SU-DHL-6 (cell line): ENCODE measurements at regions not wholly inside any gene's neighbourhood (a gene's known extent, or its start where the extent isn't known, plus 50 kb on each side); places are given as distances from the start of the nearest gene placed in this dataset.

Experiments used
- H2AFZ ChIP-seq: fragments of 200-600 bp; sonication (generic); 2 replicates; pipeline ENCODE4 v1.6.1; 2014; ENCODE audit warnings: low read depth, mild to moderate bottlenecking, moderate library complexity, mixed read lengths, antibody characterized with exemption, low read length; ENCODE audit not compliant: severe bottlenecking
- H3F3A ChIP-seq: fragments of 200-600 bp; shearing (Covaris generic); 2 replicates; pipeline ENCODE4 v1.6.0; 2016; ENCODE audit warnings: antibody characterized with exemption, mild to moderate bottlenecking; ENCODE audit not compliant: insufficient read depth
- H3K27ac ChIP-seq: fragments of 200-600 bp; sonication (generic); 2 replicates; pipeline ENCODE4 v1.5.1; 2016; ENCODE audit warnings: low read depth, mild to moderate bottlenecking, low read length, moderate library complexity, mixed read lengths
- H3K27me3 ChIP-seq: fragments of 200-600 bp; sonication (generic), shearing (Covaris generic); 2 replicates; pipeline ENCODE4 v1.6.0; 2014; ENCODE audit warnings: mild to moderate bottlenecking, low read length
- H3K36me3 ChIP-seq: fragments of 200-600 bp; sonication (generic); 2 replicates; pipeline ENCODE4 v1.6.1; 2014; ENCODE audit warnings: mild to moderate bottlenecking, low read length, mixed read lengths
- H3K4me2 ChIP-seq: fragments of 300-600, 200-600 bp; shearing (Covaris generic), sonication (generic); 2 replicates; pipeline ENCODE4 v1.6.0; 2014; ENCODE audit warnings: low read length, low read depth, mild to moderate bottlenecking; ENCODE audit not compliant: poor library complexity, severe bottlenecking
- H3K4me3 ChIP-seq: fragments of 200-600 bp; sonication (generic); 2 replicates; pipeline ENCODE4 v1.5.1; 2014; ENCODE audit warnings: antibody characterized with exemption, low read length, mild to moderate bottlenecking, mixed read lengths; ENCODE audit not compliant: insufficient read depth, poor library complexity, severe bottlenecking
- H3K79me2 ChIP-seq: fragments of 200-600 bp; sonication (generic); 2 replicates; pipeline ENCODE4 v1.6.1; 2014; ENCODE audit warnings: mild to moderate bottlenecking, low read length, moderate library complexity; ENCODE audit not compliant: insufficient read depth
- H3K9ac ChIP-seq: fragments of 200-600 bp; sonication (generic); 2 replicates; pipeline ENCODE4 v1.7.0; 2014; ENCODE audit warnings: mild to moderate bottlenecking, low read length
- H3K9me2 ChIP-seq: fragments of 200-600 bp; sonication (generic); replicated peaks from 2 replicates; pipeline ENCODE4 v1.6.1; 2014; ENCODE audit warnings: low read length; ENCODE audit not compliant: insufficient read depth
- H3K9me3 ChIP-seq: fragments of 200-600 bp; sonication (generic); 2 replicates; pipeline ENCODE4 v1.6.1; 2014; ENCODE audit warnings: low read length, mixed read lengths; ENCODE audit not compliant: insufficient read depth
- H4K20me1 ChIP-seq: fragments of 200-600 bp; sonication (generic); 2 replicates; pipeline ENCODE4 v1.6.1; 2014; ENCODE audit warnings: low read depth, mild to moderate bottlenecking, antibody characterized with exemption, low read length, moderate library complexity, mixed read lengths
- EZH2phosphoT487 ChIP-seq: fragments of 200-600 bp; sonication (generic), shearing (Covaris generic); conservative IDR thresholded peaks from 2 replicates; pipeline ENCODE4 v1.6.1; 2018; ENCODE audit warnings: mild to moderate bottlenecking, antibody characterized with exemption, low read length, moderate library complexity, mixed read lengths
- TF ChIP-seq, protein P1 (sequence below): fragments of 200-600 bp; sonication (generic); IDR thresholded peaks from one replicate; pipeline ENCODE4 v1.5.1; 2017; ENCODE audit warnings: antibody characterized with exemption, mild to moderate bottlenecking, low read length, moderate library complexity; ENCODE audit not compliant: insufficient read depth, poor library complexity, severe bottlenecking

DNA sequence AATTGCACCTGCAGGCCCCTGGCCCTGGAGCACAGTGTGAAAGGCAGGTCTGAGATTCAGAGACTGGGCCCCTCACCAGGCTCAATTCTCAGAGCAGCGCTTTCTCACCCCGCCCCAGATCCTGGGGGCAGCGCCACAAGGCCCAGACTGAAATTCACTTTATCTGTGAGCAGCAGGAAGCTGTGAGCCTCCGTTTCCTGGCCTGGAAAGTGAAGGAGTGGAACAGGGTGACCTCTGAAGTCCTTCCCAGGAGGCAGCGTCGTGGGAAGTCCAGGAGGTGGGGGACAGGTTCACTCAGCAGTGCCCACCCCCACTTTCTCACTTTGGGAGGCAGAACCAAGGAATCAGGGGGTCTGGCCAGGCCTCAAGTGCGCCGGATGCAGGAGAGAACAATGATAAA, 235.4 kb downstream of the NDUFA10 start:
- Histone ChIP-seq H3F3A (no peaks in the 10 kb centered on the region), H3K9me2 (no peaks in the 10 kb centered on the region), H2AFZ (no peak overlapping the region), H3K36me3 (no peaks in the 10 kb centered on the region), H3K9me3 (no peaks in the 10 kb centered on the region), H3K4me3 (no peak overlapping the region), H3K4me2 (no peak overlapping the region), H3K79me2 (no peaks in the 10 kb centered on the region), H4K20me1 (no peaks in the 10 kb centered on the region), H3K27ac (no peak overlapping the region), H3K27me3 (no peaks in the 10 kb centered on the region; the same call in 1 of the 2 replicates), H3K9ac (no peak overlapping the region)
- no peak for TF ChIP-seq EZH2phosphoT487
- TF ChIP-seq, protein P1, sequence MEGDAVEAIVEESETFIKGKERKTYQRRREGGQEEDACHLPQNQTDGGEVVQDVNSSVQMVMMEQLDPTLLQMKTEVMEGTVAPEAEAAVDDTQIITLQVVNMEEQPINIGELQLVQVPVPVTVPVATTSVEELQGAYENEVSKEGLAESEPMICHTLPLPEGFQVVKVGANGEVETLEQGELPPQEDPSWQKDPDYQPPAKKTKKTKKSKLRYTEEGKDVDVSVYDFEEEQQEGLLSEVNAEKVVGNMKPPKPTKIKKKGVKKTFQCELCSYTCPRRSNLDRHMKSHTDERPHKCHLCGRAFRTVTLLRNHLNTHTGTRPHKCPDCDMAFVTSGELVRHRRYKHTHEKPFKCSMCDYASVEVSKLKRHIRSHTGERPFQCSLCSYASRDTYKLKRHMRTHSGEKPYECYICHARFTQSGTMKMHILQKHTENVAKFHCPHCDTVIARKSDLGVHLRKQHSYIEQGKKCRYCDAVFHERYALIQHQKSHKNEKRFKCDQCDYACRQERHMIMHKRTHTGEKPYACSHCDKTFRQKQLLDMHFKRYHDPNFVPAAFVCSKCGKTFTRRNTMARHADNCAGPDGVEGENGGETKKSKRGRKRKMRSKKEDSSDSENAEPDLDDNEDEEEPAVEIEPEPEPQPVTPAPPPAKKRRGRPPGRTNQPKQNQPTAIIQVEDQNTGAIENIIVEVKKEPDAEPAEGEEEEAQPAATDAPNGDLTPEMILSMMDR = no peak

DNA sequence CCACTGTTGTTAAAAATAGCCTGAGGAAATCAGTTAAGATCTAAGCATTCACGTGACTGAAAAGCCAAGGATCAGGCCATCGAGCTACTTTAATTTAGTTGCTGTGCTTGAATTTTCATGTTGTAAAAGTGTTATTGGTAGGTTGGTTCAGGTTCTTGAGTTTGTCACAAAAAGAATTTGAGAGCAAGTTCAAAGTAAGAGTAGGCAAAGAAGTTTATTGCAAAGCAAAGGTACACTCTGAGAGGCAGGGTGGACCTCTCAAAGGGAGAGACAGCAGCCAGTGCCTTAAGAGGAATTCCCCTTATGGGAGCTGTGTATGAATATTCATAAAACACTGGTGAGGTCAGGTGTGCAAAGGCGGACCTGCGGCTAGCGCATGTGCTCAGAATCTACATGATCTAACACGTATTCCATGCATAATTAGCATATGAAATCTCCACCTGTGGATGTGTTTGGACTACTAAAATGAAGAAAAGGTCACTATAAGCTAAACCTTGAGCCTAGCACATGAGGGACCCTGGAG, 236.5 kb downstream of the NDUFA10 start:
- H3K4me3 ChIP-seq = no peak overlapping the region
- no peak overlapping the region for H3K27ac ChIP-seq
- TF ChIP-seq EZH2phosphoT487 = no peak
- TF ChIP-seq, protein P1 = no peak
- no peaks in the 10 kb centered on the region for H3K9me2 ChIP-seq
- H4K20me1 ChIP-seq = no peaks in the 10 kb centered on the region
- no peak overlapping the region for H2AFZ ChIP-seq
- H3K9ac ChIP-seq = no peak overlapping the region
- H3K27me3 ChIP-seq = no peaks in the 10 kb centered on the region; the same call in 1 of the 2 replicates
- H3K36me3 ChIP-seq = no peaks in the 10 kb centered on the region
- H3K4me2 ChIP-seq = no peak overlapping the region
- H3K79me2 ChIP-seq = no peaks in the 10 kb centered on the region
- H3F3A ChIP-seq = no peaks in the 10 kb centered on the region
- H3K9me3 ChIP-seq = no peaks in the 10 kb centered on the region

DNA sequence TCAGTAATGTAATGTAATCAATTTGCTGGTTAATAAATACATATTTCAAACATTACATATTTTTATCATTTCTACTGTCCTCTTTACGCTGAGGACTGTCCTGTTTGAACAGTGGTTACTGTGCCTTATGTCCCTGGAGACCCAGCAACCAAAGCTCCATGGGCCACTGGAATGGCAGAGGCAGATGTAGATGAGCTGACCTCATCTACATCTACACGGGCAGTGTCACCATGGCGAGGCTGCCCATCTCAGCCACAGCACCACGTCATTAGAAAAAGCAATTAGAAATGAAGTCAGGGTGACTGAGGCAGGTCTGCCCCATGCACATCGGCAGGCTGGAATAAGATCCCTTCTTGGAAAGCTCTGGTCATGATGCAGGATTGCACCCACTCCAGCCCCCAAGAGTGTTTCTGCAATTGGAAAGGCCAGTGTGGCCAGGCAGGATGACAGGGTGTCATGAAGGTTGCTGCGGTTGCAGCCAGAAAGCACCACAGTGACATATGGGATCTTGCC, 237.5 kb downstream of the NDUFA10 start:
- H4K20me1 ChIP-seq = no peaks in the 10 kb centered on the region
- H3K9me3 ChIP-seq = no peaks in the 10 kb centered on the region
- no peaks in the 10 kb centered on the region for H3K36me3 ChIP-seq
- TF ChIP-seq, protein P1 = no peak
- no peak for TF ChIP-seq EZH2phosphoT487
- no peaks in the 10 kb centered on the region for H3F3A ChIP-seq
- H3K79me2 ChIP-seq = no peaks in the 10 kb centered on the region
- H2AFZ ChIP-seq = no peak overlapping the region
- H3K27me3 ChIP-seq = no peaks in the 10 kb centered on the region; the same call in 1 of the 2 replicates
- H3K9ac ChIP-seq = no peak overlapping the region
- H3K4me2 ChIP-seq = no peak overlapping the region
- no peaks in the 10 kb centered on the region for H3K9me2 ChIP-seq
- H3K27ac ChIP-seq = no peak overlapping the region
- no peak overlapping the region for H3K4me3 ChIP-seq
